C4-2B (cell line): ENCODE measurements at regions not wholly inside any gene's neighbourhood (a gene's known extent, or its start where the extent isn't known, plus 50 kb on each side); places are given as distances from the start of the nearest gene placed in this dataset.

Experiments
- ZFX ChIP-seq: fragments of 450-650 bp; IDR thresholded peaks from 2 replicates; pipeline ENCODE4 v1.6.1; 2017
- TF ChIP-seq, protein P1 (sequence below): fragments of 450-650 bp; conservative IDR thresholded peaks from 2 replicates; pipeline ENCODE4 v1.5.1; 2017; ENCODE audit warnings: mild to moderate bottlenecking

GRCh38 chr3:144480416-144480919 is 508.8 kb downstream of the DIPK2A start:
- TF ChIP-seq, protein P1, sequence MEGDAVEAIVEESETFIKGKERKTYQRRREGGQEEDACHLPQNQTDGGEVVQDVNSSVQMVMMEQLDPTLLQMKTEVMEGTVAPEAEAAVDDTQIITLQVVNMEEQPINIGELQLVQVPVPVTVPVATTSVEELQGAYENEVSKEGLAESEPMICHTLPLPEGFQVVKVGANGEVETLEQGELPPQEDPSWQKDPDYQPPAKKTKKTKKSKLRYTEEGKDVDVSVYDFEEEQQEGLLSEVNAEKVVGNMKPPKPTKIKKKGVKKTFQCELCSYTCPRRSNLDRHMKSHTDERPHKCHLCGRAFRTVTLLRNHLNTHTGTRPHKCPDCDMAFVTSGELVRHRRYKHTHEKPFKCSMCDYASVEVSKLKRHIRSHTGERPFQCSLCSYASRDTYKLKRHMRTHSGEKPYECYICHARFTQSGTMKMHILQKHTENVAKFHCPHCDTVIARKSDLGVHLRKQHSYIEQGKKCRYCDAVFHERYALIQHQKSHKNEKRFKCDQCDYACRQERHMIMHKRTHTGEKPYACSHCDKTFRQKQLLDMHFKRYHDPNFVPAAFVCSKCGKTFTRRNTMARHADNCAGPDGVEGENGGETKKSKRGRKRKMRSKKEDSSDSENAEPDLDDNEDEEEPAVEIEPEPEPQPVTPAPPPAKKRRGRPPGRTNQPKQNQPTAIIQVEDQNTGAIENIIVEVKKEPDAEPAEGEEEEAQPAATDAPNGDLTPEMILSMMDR, result no peak
- TF ChIP-seq ZFX, result no peak
